ENCODE measurements at regions not wholly inside any gene's neighbourhood (a gene's known extent, or its start where the extent isn't known, plus 50 kb on each side); places are given as distances from the start of the nearest gene placed in this dataset.

- H3K4me3 ChIP-seq (ENCODE audit: low read depth, low read length) = no peak overlapping the region
- no peak for TF ChIP-seq CTCF (IDR thresholded peaks at IDR 0.05; ENCODE audit: low read depth, low read length)
- in situ Hi-C loops (cut with HindIII; ENCODE audit: low sequenced_read_pairs) = no loop called here
Measured at GRCh38 chr3:3675186-3675585, 124.0 kb upstream of the LRRN1 start.

GRCh38 chr3:3666664-3667063 lies 132.6 kb upstream of the LRRN1 start:
- no peak overlapping the region for H3K4me3 ChIP-seq (ENCODE audit: low read depth, low read length)
- in situ Hi-C loops (cut with HindIII; ENCODE audit: low sequenced_read_pairs) = no loop called here
- DNase-seq (ENCODE audit: low read depth, low spot score) = no peak
- no peak for TF ChIP-seq CTCF (IDR thresholded peaks at IDR 0.05; ENCODE audit: low read depth, low read length)

More at GRCh38 chr3:3675186-3675585, 124.0 kb upstream of the LRRN1 start:
- DNase-seq (ENCODE audit: low read depth, low spot score) = no peak

- no peak overlapping the region for H3K4me3 ChIP-seq (ENCODE audit: low read depth, low read length)
- TF ChIP-seq CTCF (IDR thresholded peaks at IDR 0.05; ENCODE audit: low read depth, low read length) = no peak
- DNase-seq (ENCODE audit: low read depth, low spot score) = no peak
- in situ Hi-C loops (cut with HindIII; ENCODE audit: low sequenced_read_pairs) = no loop called here
Measured at GRCh38 chr3:3665961-3666640, 133.1 kb upstream of the LRRN1 start.

GRCh38 chr3:3665546-3665945 lies 133.7 kb upstream of the LRRN1 start:
- no peak overlapping the region for H3K4me3 ChIP-seq (ENCODE audit: low read depth, low read length)
- in situ Hi-C loops (cut with HindIII; ENCODE audit: low sequenced_read_pairs) = no loop called here
- DNase-seq (ENCODE audit: low read depth, low spot score) = peak; percentile 65
- no peak for TF ChIP-seq CTCF (IDR thresholded peaks at IDR 0.05; ENCODE audit: low read depth, low read length)

- H3K4me3 ChIP-seq (ENCODE audit: low read depth, low read length) = no peak overlapping the region
- in situ Hi-C loops (cut with HindIII; ENCODE audit: low sequenced_read_pairs) = no loop called here
- DNase-seq (ENCODE audit: low read depth, low spot score) = peak; percentile 84
- TF ChIP-seq CTCF (IDR thresholded peaks at IDR 0.05; ENCODE audit: low read depth, low read length) = no peak
Measured at GRCh38 chr3:3664935-3665334, 134.3 kb upstream of the LRRN1 start.

GRCh38 chr3:3662610-3663009 lies 136.6 kb upstream of the LRRN1 start:
- TF ChIP-seq CTCF (IDR thresholded peaks at IDR 0.05; ENCODE audit: low read depth, low read length) = no peak
- in situ Hi-C loops (cut with HindIII; ENCODE audit: low sequenced_read_pairs) = no loop called here
- H3K4me3 ChIP-seq (ENCODE audit: low read depth, low read length) = no peak overlapping the region
- DNase-seq (ENCODE audit: low read depth, low spot score) = no peak
